WERI-Rb-1 (cell line): ENCODE measurements at regions not wholly inside any gene's neighbourhood (a gene's known extent, or its start where the extent isn't known, plus 50 kb on each side); places are given as distances from the start of the nearest gene placed in this dataset.

Source experiments
- DNase-seq: peaks from one replicate; pipeline ENCODE4 v3.0.0-alpha.2; 2020
- H3K27ac ChIP-seq: fragments of 250-450 bp; sonication (Bioruptor Pico); 2 replicates; pipeline ENCODE4 v1.5.1; 2020; ENCODE audit warnings: mild to moderate bottlenecking, moderate library complexity
- H3K27me3 ChIP-seq: fragments of 250-450 bp; sonication (Bioruptor Pico); 2 replicates; pipeline ENCODE4 v1.5.1; 2021; ENCODE audit warnings: mild to moderate bottlenecking, low read depth, moderate library complexity; ENCODE audit not compliant: insufficient read depth, severe bottlenecking
- H3K36me3 ChIP-seq: fragments of 250-450 bp; sonication (Bioruptor Pico); 2 replicates; pipeline ENCODE4 v1.5.1; 2020; ENCODE audit warnings: mild to moderate bottlenecking, moderate library complexity
- H3K4me3 ChIP-seq: 2 replicates; pipeline ENCODE4 v1.5.1; 2011; ENCODE audit warnings: low read depth, mild to moderate bottlenecking, control low read depth, low read length
- H3K9me3 ChIP-seq: fragments of 250-450 bp; sonication (Bioruptor Pico); 2 replicates; pipeline ENCODE4 v1.5.1; 2021; ENCODE audit warnings: mild to moderate bottlenecking, moderate library complexity; ENCODE audit not compliant: severe bottlenecking
- CTCF ChIP-seq: IDR thresholded peaks from 2 replicates; pipeline ENCODE4 v1.5.1; 2011; ENCODE audit warnings: low read depth, mild to moderate bottlenecking, control low read depth, inconsistent platforms, low read length

GRCh38 chr1:187237542-187237941 is 408.8 kb downstream of the PLA2G4A start:
- TF ChIP-seq CTCF = no peak
- H3K36me3 ChIP-seq = no peaks in the 10 kb centered on the region
- H3K27me3 ChIP-seq = no peaks in the 10 kb centered on the region
- DNase-seq = no peak
- H3K27ac ChIP-seq = no peak overlapping the region
- no peak overlapping the region for H3K4me3 ChIP-seq
- no peaks in the 10 kb centered on the region for H3K9me3 ChIP-seq

- no peak overlapping the region for H3K4me3 ChIP-seq
- H3K9me3 ChIP-seq = no peaks in the 10 kb centered on the region
- H3K27me3 ChIP-seq = no peaks in the 10 kb centered on the region
- H3K27ac ChIP-seq = no peak overlapping the region
- TF ChIP-seq CTCF = no peak
- no peaks in the 10 kb centered on the region for H3K36me3 ChIP-seq
- no peak for DNase-seq
Measured at GRCh38 chr1:187241971-187242370, 413.2 kb downstream of the PLA2G4A start.

- Histone ChIP-seq H3K9me3 (no peaks in the 10 kb centered on the region), H3K27ac (no peak overlapping the region), H3K27me3 (no peaks in the 10 kb centered on the region), H3K4me3 (no peak overlapping the region), H3K36me3 (no peaks in the 10 kb centered on the region)
- TF ChIP-seq CTCF = no peak
- DNase-seq = no peak
Measured at GRCh38 chr1:187244623-187245022, 415.9 kb downstream of the PLA2G4A start.

GRCh38 chr1:187245201-187245600 is 416.5 kb downstream of the PLA2G4A start:
- H3K36me3 ChIP-seq = no peaks in the 10 kb centered on the region
- no peak overlapping the region for H3K27ac ChIP-seq
- DNase-seq = no peak
- H3K9me3 ChIP-seq = no peaks in the 10 kb centered on the region
- no peak for TF ChIP-seq CTCF
- no peak overlapping the region for H3K4me3 ChIP-seq
- no peaks in the 10 kb centered on the region for H3K27me3 ChIP-seq

GRCh38 chr1:187249196-187249595 is 420.4 kb downstream of the PLA2G4A start:
- Histone ChIP-seq H3K27me3 (no peaks in the 10 kb centered on the region), H3K4me3 (no peak overlapping the region), H3K9me3 (no peaks in the 10 kb centered on the region), H3K36me3 (no peaks in the 10 kb centered on the region), H3K27ac (no peak overlapping the region)
- DNase-seq = no peak
- TF ChIP-seq CTCF = no peak

- Histone ChIP-seq H3K27me3 (no peaks in the 10 kb centered on the region), H3K9me3 (no peaks in the 10 kb centered on the region)
- TF ChIP-seq CTCF = no peak
Measured at GRCh38 chr1:187252923-187253322, 424.2 kb downstream of the PLA2G4A start.

More at GRCh38 chr1:187252923-187253322, 424.2 kb downstream of the PLA2G4A start:
- Histone ChIP-seq H3K4me3 (no peak overlapping the region), H3K36me3 (no peaks in the 10 kb centered on the region), H3K27ac (no peak overlapping the region)
- DNase-seq = no peak
